ENCODE measurements at regions not wholly inside any gene's neighbourhood (a gene's known extent, or its start where the extent isn't known, plus 50 kb on each side); places are given as distances from the start of the nearest gene placed in this dataset.

DNA sequence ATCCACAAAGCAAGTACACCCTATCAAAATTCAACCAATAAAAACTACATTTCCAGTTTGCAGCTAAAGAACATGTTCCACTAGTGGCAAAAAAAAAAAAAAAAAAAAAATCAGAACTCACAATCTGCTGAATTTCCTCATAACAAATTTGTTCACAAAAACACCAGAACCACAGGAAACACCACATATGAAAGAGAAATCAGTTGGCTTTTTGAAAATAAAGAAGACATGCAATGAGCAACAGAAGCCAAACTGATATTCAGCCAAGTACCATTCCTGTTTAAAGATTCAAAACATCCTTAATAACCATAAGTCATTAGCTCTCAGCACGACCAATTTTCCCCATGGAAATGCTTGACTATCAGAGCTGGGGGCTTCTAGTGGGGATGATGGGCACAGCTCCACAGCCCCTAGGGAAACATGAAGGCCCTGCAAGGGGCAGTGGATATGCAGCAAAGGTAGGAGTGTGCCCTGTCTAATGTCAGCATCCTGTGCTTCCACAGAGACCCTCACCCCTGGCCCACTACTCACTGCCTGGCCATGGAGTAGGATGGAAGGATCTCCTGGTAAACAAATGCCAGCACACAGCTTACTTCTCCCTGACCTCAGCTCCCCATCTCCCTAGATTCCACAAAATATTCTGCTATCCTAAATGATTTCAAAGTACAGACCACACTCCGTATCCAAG is 74.0 kb upstream of the DOCK9 start:
- ChIA-PET RAD21 (ENCODE audit: low non-redundant PET in 1 of 2, low total read pairs in 2 of 2, uncharacterized antibody in 2 of 2, unreplicated experiment in 2 of 2) (no interaction called here), POLR2A (no interaction called here), CTCF (no interaction called here)
- Histone ChIP-seq H3K4me2 (ENCODE audit: low read length) (no peak overlapping the region), H3K36me3 (ENCODE audit: control insufficient read depth in 1 of 2, insufficient read depth in 2 of 2, low read length in 2 of 2) (no peaks in the 10 kb centered on the region), H3K4me3 (replicated peaks in 1 of 2; ENCODE audit: low read depth in 1 of 2, low read length in 2 of 2) (no peak overlapping the region), H3K9me2 (ENCODE audit: insufficient read depth) (no peaks in the 10 kb centered on the region), H3K27me3 (ENCODE audit: insufficient read depth, low read length) (no peaks in the 10 kb centered on the region), H3K27ac (ENCODE audit: low read depth, low read length) (no peak overlapping the region), H3K9ac (ENCODE audit: low read length) (no peak overlapping the region), H3K9me3 (ENCODE audit: control insufficient read depth in 1 of 2, insufficient read depth in 1 of 2, low read depth in 1 of 2, low read length in 2 of 2) (no peaks in the 10 kb centered on the region), H4K20me1 (ENCODE audit: insufficient read depth) (no peaks in the 10 kb centered on the region), H3K4me1 (ENCODE audit: control insufficient read depth in 1 of 2, insufficient read depth in 2 of 2, low read length in 2 of 2) (peaks cover 0 to 6% of the 10 kb centered on the region in 2 experiments; a peak in 1 of 4 replicates), H2AFZ (ENCODE audit: low read depth, low read length, poor library complexity, severe bottlenecking) (no peak overlapping the region), H3K79me2 (ENCODE audit: insufficient read depth, low read length) (peaks cover 18% of the 10 kb centered on the region)
- DNase-seq (ENCODE audit: low read depth, low spot score) (no peak), ATAC-seq (no peak)
- intact Hi-C loops (cut with micrococcal nuclease), result no loop called here
- no TSS peak for BruUV-seq (replicated peaks)
- no peak for TF ChIP-seq CBX3 (IDR thresholded peaks at IDR 0.05; ENCODE audit: low read depth)
- TF ChIP-seq, protein P1, sequence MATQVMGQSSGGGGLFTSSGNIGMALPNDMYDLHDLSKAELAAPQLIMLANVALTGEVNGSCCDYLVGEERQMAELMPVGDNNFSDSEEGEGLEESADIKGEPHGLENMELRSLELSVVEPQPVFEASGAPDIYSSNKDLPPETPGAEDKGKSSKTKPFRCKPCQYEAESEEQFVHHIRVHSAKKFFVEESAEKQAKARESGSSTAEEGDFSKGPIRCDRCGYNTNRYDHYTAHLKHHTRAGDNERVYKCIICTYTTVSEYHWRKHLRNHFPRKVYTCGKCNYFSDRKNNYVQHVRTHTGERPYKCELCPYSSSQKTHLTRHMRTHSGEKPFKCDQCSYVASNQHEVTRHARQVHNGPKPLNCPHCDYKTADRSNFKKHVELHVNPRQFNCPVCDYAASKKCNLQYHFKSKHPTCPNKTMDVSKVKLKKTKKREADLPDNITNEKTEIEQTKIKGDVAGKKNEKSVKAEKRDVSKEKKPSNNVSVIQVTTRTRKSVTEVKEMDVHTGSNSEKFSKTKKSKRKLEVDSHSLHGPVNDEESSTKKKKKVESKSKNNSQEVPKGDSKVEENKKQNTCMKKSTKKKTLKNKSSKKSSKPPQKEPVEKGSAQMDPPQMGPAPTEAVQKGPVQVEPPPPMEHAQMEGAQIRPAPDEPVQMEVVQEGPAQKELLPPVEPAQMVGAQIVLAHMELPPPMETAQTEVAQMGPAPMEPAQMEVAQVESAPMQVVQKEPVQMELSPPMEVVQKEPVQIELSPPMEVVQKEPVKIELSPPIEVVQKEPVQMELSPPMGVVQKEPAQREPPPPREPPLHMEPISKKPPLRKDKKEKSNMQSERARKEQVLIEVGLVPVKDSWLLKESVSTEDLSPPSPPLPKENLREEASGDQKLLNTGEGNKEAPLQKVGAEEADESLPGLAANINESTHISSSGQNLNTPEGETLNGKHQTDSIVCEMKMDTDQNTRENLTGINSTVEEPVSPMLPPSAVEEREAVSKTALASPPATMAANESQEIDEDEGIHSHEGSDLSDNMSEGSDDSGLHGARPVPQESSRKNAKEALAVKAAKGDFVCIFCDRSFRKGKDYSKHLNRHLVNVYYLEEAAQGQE (IDR thresholded peaks at IDR 0.05; ENCODE audit: low read depth), result no peak
- TF ChIP-seq SP1 (IDR thresholded peaks at IDR 0.05; ENCODE audit: low read depth), result no peak
- no peak for TF ChIP-seq SRF (IDR thresholded peaks at IDR 0.05; ENCODE audit: low read depth)
- TF ChIP-seq CEBPB (IDR thresholded peaks at IDR 0.05; ENCODE audit: low read depth), result no peak
- no peak for TF ChIP-seq ATF3 (IDR thresholded peaks at IDR 0.05)
- TF ChIP-seq ELF1 (IDR thresholded peaks at IDR 0.05; ENCODE audit: borderline replicate concordance, low read depth), result no peak
- TF ChIP-seq YY1 (IDR thresholded peaks at IDR 0.05; ENCODE audit: extremely low read depth, insufficient replicate concordance, low read depth, low read length), result no peak
- TF ChIP-seq RAD21 (IDR thresholded peaks at IDR 0.05; ENCODE audit: low read depth), result no peak
- no peak for TF ChIP-seq FOSL1 (IDR thresholded peaks at IDR 0.05; ENCODE audit: low read depth)
- TF ChIP-seq SIN3A (IDR thresholded peaks at IDR 0.05; ENCODE audit: low read depth), result no peak
- TF ChIP-seq TCF7L2 (IDR thresholded peaks at IDR 0.05; ENCODE audit: borderline replicate concordance, extremely low read depth, insufficient read depth, insufficient read length), result no peak
- no peak for TF ChIP-seq JUND (IDR thresholded peaks at IDR 0.05)
- TF ChIP-seq, protein P2, sequence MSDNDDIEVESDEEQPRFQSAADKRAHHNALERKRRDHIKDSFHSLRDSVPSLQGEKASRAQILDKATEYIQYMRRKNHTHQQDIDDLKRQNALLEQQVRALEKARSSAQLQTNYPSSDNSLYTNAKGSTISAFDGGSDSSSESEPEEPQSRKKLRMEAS (IDR thresholded peaks at IDR 0.05), result no peak
- TF ChIP-seq ZBTB33 (IDR thresholded peaks at IDR 0.05; ENCODE audit: extremely low read depth, insufficient replicate concordance, low read length), result no peak
- no peak for TF ChIP-seq EGR1 (IDR thresholded peaks at IDR 0.05; ENCODE audit: low read depth)
- TF ChIP-seq EZH2phosphoT487 (IDR thresholded peaks at IDR 0.05; ENCODE audit: borderline replicate concordance), result no peak
- no peak for TF ChIP-seq ZFX (IDR thresholded peaks at IDR 0.05)

Data from HCT116 (cell line).